ENCODE measurements at regions not wholly inside any gene's neighbourhood (a gene's known extent, or its start where the extent isn't known, plus 50 kb on each side); places are given as distances from the start of the nearest gene placed in this dataset.
"Not testable (repeated sequence)": the region's sequence is repeated elsewhere in the genome, so short reads cannot be mapped to it uniquely, and the experiment has no call there.

DNA sequence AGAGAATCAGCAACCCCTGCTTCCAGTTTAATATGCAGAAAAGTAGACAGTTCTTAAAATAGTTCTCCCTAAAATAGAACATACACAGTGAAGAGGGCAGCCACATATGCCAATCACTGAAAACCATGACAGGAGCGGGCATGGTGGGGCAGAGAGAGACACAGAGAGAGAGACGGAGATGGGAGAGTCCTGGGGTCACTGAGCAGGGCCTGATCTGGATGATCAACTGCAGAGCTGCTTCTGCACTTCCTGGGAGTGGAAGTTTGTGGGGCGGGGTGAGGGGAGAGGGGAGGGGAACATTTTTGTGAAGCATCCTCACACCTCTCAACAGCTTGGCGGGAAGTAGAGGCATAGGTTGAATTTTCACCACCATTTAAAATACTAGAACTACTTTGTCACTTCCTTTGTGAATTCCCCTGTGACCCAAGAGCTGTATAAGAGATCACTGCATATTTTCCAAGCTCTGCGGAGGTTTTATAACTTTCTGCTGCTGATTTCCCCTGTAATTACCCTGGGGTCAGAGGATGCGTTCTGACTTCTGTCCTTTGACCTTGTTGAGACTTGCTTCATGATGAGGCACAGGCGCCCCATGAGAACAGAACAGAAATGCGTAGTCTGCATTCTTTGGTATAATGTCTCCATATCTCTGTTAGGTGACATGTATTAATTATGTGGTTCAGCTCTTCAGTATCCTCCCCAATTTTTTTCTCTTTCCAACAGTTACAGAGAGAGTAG, 419.4 kb downstream of the BRD1 start:
- DNase-seq (ENCODE audit: low read depth in 4 of 4, low spot score in 3 of 4), result no peak

DNA sequence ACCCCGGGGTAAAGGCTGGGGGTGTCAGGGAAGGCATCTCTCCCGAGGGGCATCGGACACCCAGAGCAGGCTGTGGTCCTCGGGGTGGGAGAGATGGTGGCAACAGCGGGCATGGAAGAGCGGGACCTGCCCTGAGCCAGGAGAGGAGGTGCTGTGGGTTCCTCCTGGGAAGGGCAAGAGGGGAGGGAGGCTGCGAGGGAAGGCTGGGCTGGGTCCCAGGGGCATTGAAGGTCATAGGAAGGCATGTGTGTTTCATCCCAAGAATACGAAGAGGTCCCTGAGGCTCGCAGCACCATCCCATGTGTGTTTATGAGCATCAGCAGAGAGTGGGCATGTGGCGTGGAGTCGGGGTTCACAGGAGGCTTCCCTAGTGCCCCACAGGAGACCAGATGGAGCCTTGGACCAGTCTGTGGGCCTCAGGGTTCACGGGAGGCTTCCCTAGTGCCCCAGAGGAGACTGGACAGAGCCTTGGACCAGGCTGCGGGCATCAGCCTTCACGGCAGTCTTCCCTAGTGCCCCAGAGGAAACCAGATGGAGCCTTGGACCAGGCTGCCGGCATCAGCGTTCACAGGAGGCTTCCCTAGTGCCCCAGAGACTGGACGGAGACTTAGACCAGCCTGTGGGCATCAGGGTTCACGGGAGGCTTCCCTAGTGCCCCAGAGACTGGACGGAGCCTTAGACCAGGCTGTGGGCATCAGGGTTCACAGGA, 420.6 kb downstream of the BRD1 start:
- no peak for DNase-seq (ENCODE audit: low read depth in 4 of 4, low spot score in 3 of 4)

DNA sequence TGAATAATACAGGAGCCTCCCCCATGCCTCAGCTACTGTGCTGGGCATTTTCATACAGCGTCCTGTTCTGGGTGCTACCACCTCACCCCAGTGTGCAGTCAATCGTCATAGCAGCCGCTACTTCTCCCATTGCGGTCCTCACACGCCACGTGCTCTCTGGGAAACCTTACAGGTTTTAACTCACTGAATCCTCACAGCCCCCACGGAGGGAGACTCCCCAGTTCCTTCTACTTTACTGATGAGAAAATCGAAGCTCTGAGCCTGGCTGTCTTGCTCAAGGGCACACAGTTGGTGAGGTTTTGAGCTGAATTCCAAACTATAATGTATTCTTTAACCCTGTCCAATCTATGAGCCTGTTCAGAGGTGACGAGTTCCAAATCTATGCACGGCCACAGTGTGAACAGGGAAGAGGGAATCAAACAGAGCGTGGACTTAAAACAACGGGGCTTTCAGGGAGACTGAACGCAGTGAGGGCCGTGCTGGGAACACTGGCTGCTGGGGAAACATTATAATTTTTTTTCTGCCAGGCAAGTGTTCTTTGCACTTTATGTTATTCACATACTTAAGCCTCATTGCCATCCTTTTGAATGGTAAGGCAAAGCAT, 421.5 kb downstream of the BRD1 start:
- DNase-seq (ENCODE audit: low read depth in 4 of 4, low spot score in 3 of 4), result no peak

DNA sequence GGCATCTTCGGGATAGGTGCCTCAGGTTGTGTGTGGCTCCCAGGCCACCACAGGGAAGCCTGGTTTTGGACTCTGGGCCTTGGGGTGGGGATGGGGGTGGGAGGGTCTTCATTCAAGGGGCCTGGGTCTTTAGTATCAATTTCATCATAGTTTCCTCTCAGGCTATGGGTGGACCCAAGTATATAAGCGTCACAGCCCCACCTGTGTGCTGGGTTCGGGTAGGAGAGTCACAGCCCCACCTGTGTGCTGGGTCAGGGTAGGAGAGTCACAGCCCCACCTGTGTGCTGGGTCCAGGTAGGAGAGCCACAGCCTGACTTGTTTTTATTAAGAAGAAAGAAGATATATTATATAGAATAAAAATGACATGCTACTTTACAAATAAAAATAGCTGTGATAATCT, 422.1 kb downstream of the BRD1 start:
- DNase-seq (ENCODE audit: low read depth in 4 of 4, low spot score in 3 of 4), result no peak

DNA sequence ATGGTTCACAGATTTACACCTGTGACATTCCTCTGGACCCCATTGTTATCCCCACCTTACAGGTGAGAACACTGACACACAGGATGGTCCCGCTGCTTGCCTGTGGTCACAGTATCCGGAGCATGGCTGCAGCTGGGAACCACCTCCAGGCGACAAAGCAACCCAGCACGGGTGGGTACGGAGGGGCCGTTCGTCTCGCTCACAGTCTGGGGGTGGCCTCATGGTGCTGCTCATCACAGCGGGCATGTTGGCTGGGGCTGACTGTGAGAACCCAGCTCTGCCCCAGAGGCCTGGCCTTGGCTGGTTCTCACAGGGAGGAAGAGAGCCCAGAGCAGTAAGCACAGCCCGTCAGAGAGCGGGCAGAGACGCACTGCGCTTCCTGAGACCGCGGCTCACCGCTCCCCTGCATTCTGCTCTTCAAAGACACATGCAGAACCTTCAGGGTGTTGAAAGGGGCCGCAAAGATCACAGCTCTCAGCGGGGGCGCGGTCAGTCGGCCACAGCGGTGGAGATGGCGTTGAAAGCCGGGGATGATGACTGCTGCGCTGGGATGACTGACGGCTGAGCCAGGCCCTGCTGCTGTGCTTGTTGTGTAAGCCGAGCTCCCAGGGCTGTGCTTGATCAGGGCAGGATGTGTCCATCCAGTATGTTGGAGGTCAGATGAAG, 423.0 kb downstream of the BRD1 start:
- no peak for DNase-seq (ENCODE audit: low read depth in 4 of 4, low spot score in 3 of 4)

DNA sequence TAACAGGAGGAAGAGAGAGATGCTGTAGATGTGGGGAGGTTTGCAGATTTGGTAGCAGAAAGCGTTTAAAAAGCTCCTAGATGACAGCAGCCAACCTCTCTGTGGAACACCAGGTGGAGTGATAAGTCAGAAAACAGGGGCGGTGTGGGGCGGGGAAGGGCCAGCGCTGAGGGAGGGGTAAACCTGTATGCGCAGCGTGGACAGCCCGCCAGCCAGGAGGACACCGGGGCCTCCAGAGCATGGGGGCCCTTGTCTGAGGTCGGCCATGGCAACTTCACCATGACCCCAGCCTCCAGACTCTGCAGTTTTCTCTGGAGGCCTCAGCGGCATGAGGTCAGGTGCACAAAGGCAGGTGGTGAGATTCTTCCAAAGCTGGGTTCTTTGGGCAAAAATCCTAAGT, 423.7 kb downstream of the BRD1 start:
- DNase-seq (ENCODE audit: low read depth in 4 of 4, low spot score in 3 of 4), result no peak

DNA sequence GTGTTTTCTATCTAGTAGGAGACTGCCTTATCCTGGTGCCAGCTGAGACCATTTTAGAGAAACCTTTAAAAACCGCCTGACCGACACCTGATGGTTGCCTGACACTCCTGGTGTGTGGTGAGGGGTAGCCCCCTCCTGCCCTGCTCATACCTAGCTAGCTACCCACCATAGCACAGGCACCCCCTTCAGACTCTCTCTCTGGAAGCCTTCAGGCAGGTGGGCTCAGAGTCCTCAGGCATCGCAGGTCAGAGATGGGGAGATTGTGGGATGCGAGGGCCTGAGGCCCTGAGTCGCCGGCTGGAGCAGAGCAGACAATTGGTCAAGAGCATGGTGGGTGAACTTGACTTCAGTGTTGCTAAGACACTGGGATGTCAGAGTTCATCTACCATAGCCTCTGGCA, 424.6 kb downstream of the BRD1 start:
- no peak for DNase-seq (ENCODE audit: low read depth in 4 of 4, low spot score in 3 of 4)

DNA sequence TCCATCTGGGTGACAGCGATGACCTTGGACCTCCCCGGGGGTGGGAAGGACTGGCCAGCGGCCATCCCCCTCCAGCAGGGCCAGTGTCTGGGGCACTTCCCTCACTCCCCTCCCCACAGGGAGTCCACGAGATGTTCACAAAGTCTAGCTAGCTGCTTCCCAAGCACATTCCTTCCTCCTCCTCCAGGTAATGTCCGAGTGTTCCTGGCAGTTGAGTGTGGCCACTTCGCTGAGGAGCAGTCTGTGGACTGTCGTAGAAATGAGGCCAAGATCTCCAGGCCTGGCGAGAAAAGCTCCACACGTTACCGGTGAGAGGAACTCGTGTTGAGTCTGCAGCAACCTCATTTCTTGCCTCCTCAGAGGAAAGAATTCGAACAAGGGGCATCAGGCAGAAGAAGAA, 425.5 kb downstream of the BRD1 start:
- DNase-seq (ENCODE audit: low read depth in 4 of 4, low spot score in 3 of 4), result no peak

DNA sequence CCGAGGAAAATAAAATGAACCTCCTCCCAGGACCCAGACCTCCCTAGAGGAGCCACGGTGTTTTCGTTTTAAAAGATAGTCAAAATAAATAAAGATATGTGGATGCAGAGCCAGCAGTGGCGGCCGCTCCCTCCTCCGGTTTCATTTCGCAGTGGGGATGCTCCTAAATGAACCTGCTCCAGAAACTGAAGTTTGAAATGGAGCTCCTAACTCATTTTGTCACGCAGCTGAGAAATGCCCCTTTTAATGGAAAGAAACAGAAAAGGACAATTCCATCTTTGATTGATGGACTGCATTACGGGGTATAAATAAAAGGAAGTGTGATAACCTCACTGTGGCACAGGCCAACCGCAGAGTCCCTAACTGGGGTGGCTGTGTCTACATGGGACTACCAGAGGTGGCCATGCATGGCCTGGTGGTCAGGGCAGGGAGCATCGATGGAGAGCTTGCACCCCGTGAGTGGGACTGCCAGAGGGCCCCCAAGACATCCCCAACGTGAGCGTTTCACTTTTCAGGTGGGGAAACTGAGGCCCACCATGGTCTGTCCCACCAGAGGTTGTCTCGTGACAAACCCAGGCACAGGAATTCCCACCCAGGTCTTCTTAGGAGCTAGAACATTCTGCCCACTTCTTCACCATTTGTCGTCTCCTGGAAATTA, 426.6 kb downstream of the BRD1 start:
- DNase-seq (ENCODE audit: low read depth in 4 of 4, low spot score in 3 of 4), result no peak

DNA sequence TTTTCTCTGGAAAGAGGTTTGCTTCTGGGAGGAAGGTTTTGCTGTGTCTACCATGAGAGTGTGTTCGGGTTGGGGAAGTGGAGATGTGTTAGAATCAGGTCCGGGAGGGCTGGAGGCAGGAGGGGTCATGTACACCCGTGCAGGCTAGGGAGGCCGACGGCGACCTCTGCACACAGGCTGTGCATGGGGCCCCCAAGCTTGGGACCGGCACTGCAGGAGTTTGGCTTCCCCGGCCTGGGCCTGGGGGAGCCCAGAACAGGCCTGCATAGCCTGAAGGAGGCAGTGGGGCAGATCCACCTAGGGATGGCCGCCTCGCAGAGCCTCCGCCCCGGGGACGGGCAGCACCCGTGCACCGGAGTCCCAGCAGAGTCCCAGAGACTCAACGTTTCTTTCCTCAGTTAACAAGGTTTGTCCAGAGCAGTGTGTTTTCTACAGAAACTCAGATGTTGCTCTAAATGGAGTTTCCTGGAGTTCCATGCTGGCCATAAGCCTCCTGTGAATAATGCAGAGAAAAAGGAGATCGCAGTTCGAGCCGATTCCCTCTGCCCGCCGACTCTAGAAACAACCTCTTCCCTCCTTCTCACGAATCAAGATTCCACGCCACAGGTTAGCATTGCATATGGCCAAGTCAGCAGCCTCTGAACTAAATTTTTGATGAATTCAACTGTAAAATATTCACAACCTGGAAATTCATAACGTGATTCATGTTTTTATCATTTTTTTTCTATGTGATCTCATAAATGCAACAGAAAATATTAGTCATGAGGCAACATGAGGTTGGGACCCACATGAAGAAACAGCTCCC, 427.3 kb downstream of the BRD1 start:
- no peak for DNase-seq (ENCODE audit: low read depth in 4 of 4, low spot score in 3 of 4)

DNA sequence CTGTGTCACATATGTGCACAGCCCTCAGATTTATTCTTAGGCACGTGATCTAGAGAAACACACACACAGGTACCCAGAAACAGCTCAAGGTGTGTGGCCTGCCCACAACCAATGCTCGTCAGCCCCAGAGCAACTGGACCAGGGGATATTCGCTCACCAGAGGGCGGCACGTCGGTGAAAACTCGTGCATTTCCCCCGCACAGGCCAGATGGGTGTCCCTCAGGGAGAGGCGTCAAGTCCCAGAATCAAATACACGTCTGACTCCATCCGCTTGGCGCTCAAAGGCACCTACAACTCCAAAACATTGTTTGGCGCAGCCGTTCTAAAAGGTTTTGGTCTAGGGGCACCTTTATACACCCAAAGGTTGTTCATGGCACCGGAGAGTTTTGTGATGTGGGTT, 429.0 kb downstream of the BRD1 start:
- DNase-seq (ENCODE audit: low read depth in 4 of 4, low spot score in 3 of 4), result no peak

DNA sequence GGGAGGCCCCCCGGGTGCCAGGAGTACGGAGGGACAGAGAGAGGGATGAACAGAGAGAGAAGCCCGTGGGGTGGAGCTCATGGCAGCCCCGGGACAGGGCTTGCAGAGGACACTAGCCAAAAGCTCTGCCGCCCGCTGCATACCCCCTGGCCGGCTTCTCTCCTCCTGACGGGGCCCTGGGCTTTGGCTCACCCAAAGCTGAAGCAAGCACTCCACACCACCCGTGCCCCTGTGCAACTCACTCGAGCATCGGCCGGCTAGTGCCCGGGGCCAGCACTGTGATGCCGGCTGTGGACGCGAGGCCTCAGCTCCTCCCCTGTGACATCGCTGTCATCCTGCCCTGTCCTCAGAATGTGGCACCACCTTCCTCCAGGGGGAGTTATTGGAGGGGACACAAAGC, 429.6 kb downstream of the BRD1 start:
- no peak for DNase-seq (ENCODE audit: low read depth in 4 of 4, low spot score in 3 of 4)

DNA sequence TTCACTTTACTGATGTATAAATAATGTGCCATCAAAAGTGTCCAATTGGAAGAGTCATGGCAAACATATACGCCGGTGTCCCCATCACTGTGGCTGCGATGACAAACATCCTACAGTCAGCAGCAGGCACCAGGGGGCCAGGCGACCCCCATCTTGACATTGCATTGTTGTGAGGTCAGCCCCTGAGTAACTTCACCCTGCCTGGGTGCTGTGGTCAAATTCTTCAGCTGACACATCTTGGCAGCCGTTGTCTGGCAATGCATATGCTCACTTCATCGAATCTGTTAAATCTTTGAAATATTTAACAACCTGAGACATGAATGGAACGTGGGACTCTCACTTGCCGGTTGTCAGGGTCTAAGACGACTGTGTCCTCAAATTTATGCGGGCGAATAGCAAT, 430.9 kb downstream of the BRD1 start:
- no peak for DNase-seq (ENCODE audit: low read depth in 4 of 4, low spot score in 3 of 4)

DNA sequence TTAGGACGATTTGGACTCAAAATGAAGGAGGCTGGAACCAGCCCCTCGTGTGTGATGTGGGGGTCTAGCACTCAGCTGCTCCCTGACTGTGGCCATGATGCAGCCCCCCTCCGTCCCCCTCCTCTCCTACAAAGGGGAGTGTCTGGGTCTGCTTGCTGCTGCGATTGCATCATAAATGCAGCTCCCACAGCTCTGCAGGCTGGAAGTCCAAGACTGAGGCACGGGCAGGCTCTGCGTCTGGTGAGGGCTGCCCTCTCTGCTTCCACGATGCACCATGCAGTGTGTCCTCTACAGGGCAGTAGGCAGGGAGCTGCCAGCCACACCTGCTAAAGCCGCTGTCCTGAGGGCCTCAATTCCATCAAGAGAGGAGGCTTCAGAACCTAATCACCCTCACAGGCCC, 432.1 kb downstream of the BRD1 start:
- DNase-seq (ENCODE audit: low read depth in 4 of 4, low spot score in 3 of 4), result no peak

DNA sequence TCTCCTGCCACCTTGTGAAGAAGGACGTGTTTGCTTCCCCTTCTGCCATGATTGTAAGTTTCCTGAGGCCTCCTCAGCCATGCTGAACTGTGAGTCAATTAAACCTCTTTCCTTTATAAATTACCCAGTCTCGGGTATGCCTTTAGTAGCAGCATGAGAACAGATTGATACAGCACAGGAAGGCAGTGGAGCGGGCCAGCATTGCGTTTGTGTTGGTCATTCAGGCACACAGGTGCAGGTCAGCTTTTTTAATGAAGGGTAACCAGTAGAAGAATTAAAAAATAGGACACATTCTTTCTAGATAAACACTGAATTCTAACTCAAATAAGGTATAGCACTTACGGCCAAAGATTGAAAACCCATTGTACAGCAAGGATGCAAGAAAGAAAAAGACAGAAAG, 432.6 kb downstream of the BRD1 start:
- DNase-seq (ENCODE audit: low read depth in 4 of 4, low spot score in 3 of 4), result not testable (repeated sequence)

DNA sequence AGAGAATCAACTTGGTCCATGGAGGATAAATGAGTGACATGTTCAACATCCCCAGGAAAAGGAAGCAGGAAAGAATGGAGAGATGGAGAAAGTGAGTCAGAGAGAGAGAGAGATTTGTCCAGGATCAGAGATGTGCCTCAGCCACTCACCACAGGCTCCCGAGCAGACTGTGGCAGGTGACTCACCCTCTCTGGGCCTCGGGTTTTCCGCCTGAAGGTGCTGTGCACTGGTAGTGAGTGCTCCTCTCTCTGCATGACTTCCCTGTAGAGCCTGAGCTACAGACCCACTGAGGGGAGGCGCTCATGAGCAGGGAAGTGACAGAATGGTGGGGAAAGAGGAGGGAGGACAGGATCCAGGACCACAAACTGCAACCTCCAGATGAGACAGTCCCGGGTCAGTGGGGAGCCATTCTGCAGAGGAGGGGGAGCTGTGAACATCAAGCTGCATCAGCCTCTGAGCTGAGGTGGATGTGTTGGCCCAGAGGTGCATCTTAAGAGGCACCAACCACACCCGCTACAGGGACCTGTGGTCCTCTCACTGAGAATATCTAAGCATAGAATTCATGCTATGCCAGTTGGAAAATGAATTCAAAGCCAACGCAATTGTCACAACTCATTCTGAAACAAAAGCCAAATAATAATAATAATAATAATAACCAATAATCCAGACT, 433.4 kb downstream of the BRD1 start:
- DNase-seq (ENCODE audit: low read depth in 4 of 4, low spot score in 3 of 4), result no peak

DNA sequence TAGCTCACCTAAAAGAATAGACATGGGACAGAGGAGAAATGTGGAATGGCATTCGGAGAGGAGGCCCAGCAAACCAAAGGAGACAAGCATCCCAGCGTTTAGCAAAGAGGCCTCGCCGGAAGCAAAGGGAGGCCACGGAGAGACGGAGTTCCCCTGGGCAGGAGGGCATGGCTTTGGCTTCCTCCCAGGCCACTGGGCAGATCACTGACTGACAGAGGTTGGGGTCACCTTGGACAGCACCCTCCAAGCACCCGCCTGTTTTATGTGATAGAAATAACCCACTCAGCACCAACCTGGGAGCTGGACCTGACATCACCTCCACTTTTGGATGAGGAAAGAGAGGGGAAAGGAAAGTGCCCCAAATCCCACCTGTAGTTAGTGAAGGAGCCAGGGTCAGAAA, 434.1 kb downstream of the BRD1 start:
- no peak for DNase-seq (ENCODE audit: low read depth in 4 of 4, low spot score in 3 of 4)

DNA sequence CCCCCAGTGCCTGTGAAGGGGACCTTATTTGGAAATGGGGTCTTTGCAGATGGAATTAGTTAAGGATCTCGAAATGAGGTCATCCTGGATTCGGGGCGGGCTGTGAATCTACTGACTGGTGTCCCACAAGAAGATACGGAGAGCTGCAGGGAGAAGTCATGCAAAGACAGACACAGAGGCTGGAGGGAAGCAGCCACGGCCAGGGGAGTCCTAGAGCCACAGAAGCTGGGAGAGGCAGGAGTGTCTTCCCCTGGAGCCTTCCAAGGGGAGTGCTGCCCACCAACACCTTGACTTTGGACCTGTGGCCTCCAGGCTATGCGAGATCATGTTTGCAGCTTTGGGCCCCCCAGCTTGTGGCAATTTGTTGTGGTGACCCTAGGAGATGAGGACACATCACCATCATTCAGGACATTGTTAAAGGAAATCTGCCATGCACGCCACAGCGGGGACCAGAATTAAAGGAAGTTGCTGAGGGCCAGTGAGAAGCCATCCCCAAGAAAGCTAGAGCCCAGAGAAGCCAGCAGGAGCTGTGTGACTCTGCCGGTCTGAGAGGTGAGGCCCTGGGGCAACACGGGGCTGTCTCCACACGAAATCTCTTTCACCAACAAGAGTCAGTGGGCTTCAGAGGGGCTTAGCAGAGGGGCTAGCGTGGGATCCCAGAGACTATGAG, 434.7 kb downstream of the BRD1 start:
- DNase-seq (ENCODE audit: low read depth in 4 of 4, low spot score in 3 of 4), result no peak

DNA sequence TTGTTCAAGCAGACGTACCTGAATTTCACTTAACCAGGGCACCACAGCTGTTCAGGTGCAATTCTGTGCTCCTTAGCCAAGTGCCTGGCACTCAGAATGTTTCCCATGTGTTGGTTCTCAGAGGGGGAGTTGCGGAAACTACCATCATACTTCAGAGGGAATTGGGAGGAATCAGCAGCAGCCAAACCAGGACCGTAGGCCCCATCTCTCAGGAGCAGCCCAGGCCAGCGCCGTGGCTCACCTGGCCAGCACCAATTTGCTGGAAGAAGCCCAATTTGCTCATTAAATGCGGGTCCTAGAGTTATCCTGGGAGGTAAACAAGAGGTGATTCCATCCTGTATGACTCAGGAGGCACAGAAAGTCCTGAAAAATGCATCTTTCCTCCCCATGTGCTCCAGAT, 435.4 kb downstream of the BRD1 start:
- no peak for DNase-seq (ENCODE audit: low read depth in 4 of 4, low spot score in 3 of 4)
